Activated CD8-positive, alpha-beta memory T cell treated with anti-CD3 and anti-CD28 coated beads, Interleukin-2, amount 10 ng/mL, durations not matched to agents 7 days and 5 days (primary cell): ENCODE measurements at regions not wholly inside any gene's neighbourhood (a gene's known extent, or its start where the extent isn't known, plus 50 kb on each side); places are given as distances from the start of the nearest gene placed in this dataset.

ENCODE experiments used
- ATAC-seq: fragments of 150-1000 bp; cut with Tn5 transposase; one replicate; pipeline ENCODE4 v1.10.0; 2021; ENCODE audit warnings: moderate library complexity
- CTCF ChIA-PET: fragments of 350-600 bp; sonication (Branson Sonifier 250); formaldehyde crosslinking; loops from one replicate; lab custom pipeline; 2021; ENCODE audit warnings: antibody characterized with exemption; lab: Charles Lee
- DNase-seq: peaks from one replicate; pipeline ENCODE4 v3.0.0-alpha.2; 2020
- H3K27ac Mint-ChIP-seq: one replicate; pipeline ENCODE4 v1.8.0; 2021; ENCODE audit warnings: mild to moderate bottlenecking, mixed read lengths
- H3K27me3 Mint-ChIP-seq: one replicate; pipeline ENCODE4 v1.8.0; 2021; ENCODE audit warnings: mixed read lengths
- H3K36me3 Mint-ChIP-seq: one replicate; pipeline ENCODE4 v1.8.0; 2021; ENCODE audit warnings: mild to moderate bottlenecking, mixed read lengths
- H3K4me1 Mint-ChIP-seq: one replicate; pipeline ENCODE4 v1.8.0; 2021; ENCODE audit warnings: mixed read lengths
- H3K4me3 Mint-ChIP-seq: one replicate; pipeline ENCODE4 v1.8.0; 2021; ENCODE audit warnings: mild to moderate bottlenecking, moderate library complexity, mixed read lengths
- H3K9me3 Mint-ChIP-seq: one replicate; pipeline ENCODE4 v1.8.0; 2022; ENCODE audit warnings: low read depth, mixed read lengths

- DNase-seq = no peak
- CTCF ChIA-PET = interaction anchor here (1.2 to 1.7 kb wide), 2 partner anchors 9 to 46 kb away, joined by 3 to 4 read pairs; no protein-coding TSS in a partner anchor
- Mint-ChIP-seq H3K4me1 (no peaks in the 10 kb centered on the region), H3K9me3 (no peaks in the 10 kb centered on the region), H3K36me3 (no peaks in the 10 kb centered on the region), H3K27ac (no peak overlapping the region), H3K27me3 (peaks cover 49% of the 10 kb centered on the region), H3K4me3 (no peak overlapping the region)
- ATAC-seq = no peak
Measured at GRCh38 chr1:112322983-112323678, 72.9 kb upstream of the CTTNBP2NL start.

GRCh38 chr1:112325504-112325903, 70.5 kb upstream of the CTTNBP2NL start:
- H3K36me3 Mint-ChIP-seq = no peaks in the 10 kb centered on the region

GRCh38 chr1:112328600-112328999, 67.4 kb upstream of the CTTNBP2NL start:
- DNase-seq (no peak), ATAC-seq (no peak)
- Mint-ChIP-seq H3K36me3 (no peaks in the 10 kb centered on the region), H3K4me3 (no peak overlapping the region), H3K9me3 (no peaks in the 10 kb centered on the region), H3K4me1 (no peaks in the 10 kb centered on the region), H3K27me3 (peaks cover 53% of the 10 kb centered on the region), H3K27ac (no peak overlapping the region)
- CTCF ChIA-PET = no interaction called here

More at GRCh38 chr1:112325504-112325903, 70.5 kb upstream of the CTTNBP2NL start:
- DNase-seq = no peak
- H3K4me3 Mint-ChIP-seq = no peak overlapping the region
- peaks cover 51% of the 10 kb centered on the region for H3K27me3 Mint-ChIP-seq
- no peak overlapping the region for H3K27ac Mint-ChIP-seq
- no peaks in the 10 kb centered on the region for H3K4me1 Mint-ChIP-seq
- CTCF ChIA-PET = no interaction called here
- H3K9me3 Mint-ChIP-seq = no peaks in the 10 kb centered on the region
- no peak for ATAC-seq

- Mint-ChIP-seq H3K36me3 (no peaks in the 10 kb centered on the region), H3K27me3 (peaks cover 44% of the 10 kb centered on the region), H3K27ac (no peak overlapping the region), H3K4me3 (no peak overlapping the region), H3K9me3 (no peaks in the 10 kb centered on the region), H3K4me1 (no peaks in the 10 kb centered on the region)
- CTCF ChIA-PET = interaction anchor here (1.4 kb wide), 1 partner anchor 10 kb away, joined by 4 read pairs; no protein-coding TSS in a partner anchor
- ATAC-seq = no peak
- DNase-seq = no peak
Measured at GRCh38 chr1:112332176-112333150, 63.6 kb upstream of the CTTNBP2NL start.

DNA sequence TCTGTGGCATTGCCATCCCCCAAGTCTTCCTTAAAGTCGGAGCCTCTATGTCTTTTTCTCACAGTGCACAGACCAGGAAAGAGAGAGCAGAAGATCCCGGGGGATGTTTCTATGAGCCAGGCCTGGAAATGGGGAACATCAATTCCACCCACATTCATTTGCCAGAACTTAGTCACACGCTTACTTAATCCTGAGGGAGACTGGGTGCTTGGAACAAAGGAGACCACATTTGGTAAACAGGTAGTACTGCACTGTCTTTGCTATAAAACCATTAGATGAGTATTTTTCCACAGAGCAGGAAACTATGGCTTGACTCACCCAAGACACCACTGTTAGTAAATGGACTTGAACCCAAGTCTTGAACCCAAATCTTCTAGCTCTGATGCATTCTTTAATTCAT, 60.7 kb upstream of the CTTNBP2NL start:
- Mint-ChIP-seq H3K36me3 (no peaks in the 10 kb centered on the region), H3K27ac (no peak overlapping the region), H3K4me3 (no peak overlapping the region), H3K4me1 (no peaks in the 10 kb centered on the region), H3K27me3 (peaks cover 48% of the 10 kb centered on the region), H3K9me3 (no peaks in the 10 kb centered on the region)
- CTCF ChIA-PET = no interaction called here
- no peak for DNase-seq
- ATAC-seq = no peak

GRCh38 chr1:112337028-112337531, 58.9 kb upstream of the CTTNBP2NL start:
- ATAC-seq = no peak
- H3K27me3 Mint-ChIP-seq = peaks cover 40% of the 10 kb centered on the region
- no peaks in the 10 kb centered on the region for H3K4me1 Mint-ChIP-seq
- DNase-seq = no peak
- no peak overlapping the region for H3K4me3 Mint-ChIP-seq
- no peaks in the 10 kb centered on the region for H3K36me3 Mint-ChIP-seq
- H3K27ac Mint-ChIP-seq = no peak overlapping the region
- H3K9me3 Mint-ChIP-seq = no peaks in the 10 kb centered on the region
- CTCF ChIA-PET = interaction anchor here (0.7 to 1.2 kb wide), 5 partner anchors 32 to 889 kb away, joined by 3 to 4 read pairs (median 3); no protein-coding TSS in a partner anchor

GRCh38 chr1:112341986-112342385, 54.0 kb upstream of the CTTNBP2NL start:
- no peak for ATAC-seq
- CTCF ChIA-PET = no interaction called here
- H3K4me3 Mint-ChIP-seq = no peak overlapping the region

DNA sequence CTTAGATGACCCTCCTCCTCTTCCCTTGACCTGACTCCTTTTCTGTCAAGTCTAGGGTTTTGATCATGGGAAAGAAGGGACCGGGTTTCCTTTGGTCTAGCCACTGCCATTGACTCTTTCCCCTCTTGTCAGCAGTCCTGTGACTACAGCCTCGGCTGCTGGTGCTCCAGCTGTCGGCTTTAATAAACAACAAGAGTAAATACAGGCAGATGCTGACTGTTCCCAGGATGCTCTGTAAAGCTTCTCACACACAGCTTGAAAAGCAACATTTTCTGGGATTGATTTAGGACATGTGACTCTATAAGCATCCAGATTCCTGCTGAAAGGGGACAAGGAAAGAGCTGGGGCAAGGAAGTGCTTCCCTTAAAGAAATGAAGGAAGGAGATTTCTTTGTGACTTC, 53.5 kb upstream of the CTTNBP2NL start:
- H3K4me3 Mint-ChIP-seq = no peak overlapping the region
- H3K27ac Mint-ChIP-seq = no peak overlapping the region
- DNase-seq (no peak), ATAC-seq (no peak)
- no peaks in the 10 kb centered on the region for H3K36me3 Mint-ChIP-seq
- H3K9me3 Mint-ChIP-seq = no peaks in the 10 kb centered on the region
- peaks cover 17% of the 10 kb centered on the region for H3K27me3 Mint-ChIP-seq
- CTCF ChIA-PET = interaction anchor here (1.2 kb wide), 1 partner anchor 16 kb away, joined by 5 read pairs; no protein-coding TSS in a partner anchor
- peaks cover 16% of the 10 kb centered on the region for H3K4me1 Mint-ChIP-seq

More at GRCh38 chr1:112341986-112342385, 54.0 kb upstream of the CTTNBP2NL start:
- Mint-ChIP-seq H3K36me3 (no peaks in the 10 kb centered on the region), H3K9me3 (no peaks in the 10 kb centered on the region), H3K27me3 (peaks cover 21% of the 10 kb centered on the region), H3K4me1 (peaks cover 16% of the 10 kb centered on the region), H3K27ac (no peak overlapping the region)
- no peak for DNase-seq

- Mint-ChIP-seq H3K9me3 (no peaks in the 10 kb centered on the region), H3K27ac (peak overlapping the region; percentile 30), H3K36me3 (no peaks in the 10 kb centered on the region), H3K4me1 (peaks cover 16% of the 10 kb centered on the region), H3K4me3 (no peak overlapping the region), H3K27me3 (peaks cover 3% of the 10 kb centered on the region)
- DNase-seq (peak; percentile 53), ATAC-seq (peak; percentile 85)
- CTCF ChIA-PET = interaction anchor here (0.6 to 1.6 kb wide), 3 partner anchors 11 to 25 kb away, joined by 3 to 6 read pairs (median 4); no protein-coding TSS in a partner anchor
Measured at GRCh38 chr1:112344754-112345423, 51.1 kb upstream of the CTTNBP2NL start.
